ENCODE measurements at regions not wholly inside any gene's neighbourhood (a gene's known extent, or its start where the extent isn't known, plus 50 kb on each side); places are given as distances from the start of the nearest gene placed in this dataset.

DNA sequence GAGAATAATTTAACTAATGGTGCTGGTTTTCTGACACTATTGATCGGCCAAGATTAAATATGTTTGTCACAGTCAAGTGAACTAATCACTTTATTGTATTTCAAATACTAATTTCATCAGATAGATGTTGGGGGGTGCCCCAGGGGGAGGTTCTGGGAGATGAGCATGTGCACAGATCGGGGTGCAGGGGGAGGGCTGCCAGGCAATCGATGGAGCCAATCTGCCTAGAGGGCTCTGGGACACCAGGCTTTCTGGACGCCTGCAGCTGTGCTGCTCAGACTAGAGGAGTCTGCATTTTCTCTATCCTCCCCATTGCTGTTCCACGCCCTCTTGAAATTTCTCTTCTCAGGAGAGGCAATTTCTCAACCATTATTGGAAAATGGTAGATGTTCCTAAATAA, 100.0 kb upstream of the ALDH1B1 start:
- H3K9ac ChIP-seq (ENCODE audit: low read depth in 1 of 2, low read length in 2 of 2), result no peak overlapping the region
- no peaks in the 10 kb centered on the region for H3K9me3 ChIP-seq (ENCODE audit: control insufficient read depth in 4 of 4, low read length in 3 of 4)
- TF ChIP-seq, protein P1, sequence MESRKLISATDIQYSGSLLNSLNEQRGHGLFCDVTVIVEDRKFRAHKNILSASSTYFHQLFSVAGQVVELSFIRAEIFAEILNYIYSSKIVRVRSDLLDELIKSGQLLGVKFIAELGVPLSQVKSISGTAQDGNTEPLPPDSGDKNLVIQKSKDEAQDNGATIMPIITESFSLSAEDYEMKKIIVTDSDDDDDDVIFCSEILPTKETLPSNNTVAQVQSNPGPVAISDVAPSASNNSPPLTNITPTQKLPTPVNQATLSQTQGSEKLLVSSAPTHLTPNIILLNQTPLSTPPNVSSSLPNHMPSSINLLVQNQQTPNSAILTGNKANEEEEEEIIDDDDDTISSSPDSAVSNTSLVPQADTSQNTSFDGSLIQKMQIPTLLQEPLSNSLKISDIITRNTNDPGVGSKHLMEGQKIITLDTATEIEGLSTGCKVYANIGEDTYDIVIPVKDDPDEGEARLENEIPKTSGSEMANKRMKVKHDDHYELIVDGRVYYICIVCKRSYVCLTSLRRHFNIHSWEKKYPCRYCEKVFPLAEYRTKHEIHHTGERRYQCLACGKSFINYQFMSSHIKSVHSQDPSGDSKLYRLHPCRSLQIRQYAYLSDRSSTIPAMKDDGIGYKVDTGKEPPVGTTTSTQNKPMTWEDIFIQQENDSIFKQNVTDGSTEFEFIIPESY (IDR thresholded peaks at IDR 0.05), result no peak
- no peak for TF ChIP-seq FOXA1 (IDR thresholded peaks at IDR 0.05)
- TF ChIP-seq JUND (IDR thresholded peaks at IDR 0.05), result no peak
- no peak for TF ChIP-seq TAF1 (conservative IDR thresholded peaks at IDR 0.05)
- no peak for TF ChIP-seq CTCF (IDR thresholded peaks at IDR 0.05; ENCODE audit: low read depth, low read length, missing input control)
- TF ChIP-seq NR2F2 (IDR thresholded peaks at IDR 0.05), result no peak
- no peak for TF ChIP-seq YY1 (IDR thresholded peaks at IDR 0.05)
- no peak for TF ChIP-seq RAD21 (IDR thresholded peaks at IDR 0.05)
- no peak for TF ChIP-seq FOXA2 (IDR thresholded peaks at IDR 0.05)
- no peak for TF ChIP-seq MAX (IDR thresholded peaks at IDR 0.05)
- TF ChIP-seq HNF4A (conservative IDR thresholded peaks at IDR 0.05), result no peak
- TF ChIP-seq ATF3 (IDR thresholded peaks at IDR 0.05), result no peak
- no peak for TF ChIP-seq RXRA (IDR thresholded peaks at IDR 0.05)
- no peak for TF ChIP-seq REST (IDR thresholded peaks at IDR 0.05)
- TF ChIP-seq EGR1 (IDR thresholded peaks at IDR 0.05; ENCODE audit: low read depth in 2 of 2), result no peak
- TF ChIP-seq HNF4G (IDR thresholded peaks at IDR 0.05), result no peak
- no peaks in the 10 kb centered on the region for H3K36me3 ChIP-seq (ENCODE audit: control insufficient read depth in 4 of 4, insufficient read depth in 3 of 4, low read depth in 1 of 4, low read length in 3 of 4)
- no peak overlapping the region for H3K27ac ChIP-seq (ENCODE audit: low read depth in 1 of 2, low read length in 2 of 2)
- no peak for DNase-seq (ENCODE audit: low spot score)
- no peaks in the 10 kb centered on the region for H3K4me1 ChIP-seq (ENCODE audit: control insufficient read depth in 4 of 4, insufficient read depth in 4 of 4, low read length in 3 of 4)
- H3K27me3 ChIP-seq (ENCODE audit: control insufficient read depth in 4 of 4, insufficient read depth in 4 of 4, low read length in 3 of 4), result no peaks in the 10 kb centered on the region
- H3K4me3 ChIP-seq (ENCODE audit: low read depth in 1 of 3, low read length in 3 of 3), result no peak overlapping the region
- 86% methylated on average over 5 of the region's 5 CpGs for WGBS

GRCh38 chr9:38289866-38290245, 102.6 kb upstream of the ALDH1B1 start:
- no peaks in the 10 kb centered on the region for H3K36me3 ChIP-seq (ENCODE audit: control insufficient read depth in 4 of 4, insufficient read depth in 3 of 4, low read depth in 1 of 4, low read length in 3 of 4)
- H3K27ac ChIP-seq (ENCODE audit: low read depth in 1 of 2, low read length in 2 of 2), result no peak overlapping the region
- no peak for TF ChIP-seq GABPA (IDR thresholded peaks at IDR 0.05 in 1 of 2, conservative IDR thresholded peaks at IDR 0.05 in 1 of 2)
- TF ChIP-seq NR2F2 (IDR thresholded peaks at IDR 0.05), result no peak
- no peak for TF ChIP-seq EGR1 (IDR thresholded peaks at IDR 0.05; ENCODE audit: low read depth in 2 of 2)
- TF ChIP-seq TAF1 (conservative IDR thresholded peaks at IDR 0.05), result no peak
- no peak for TF ChIP-seq FOXA2 (IDR thresholded peaks at IDR 0.05)
- no peak for TF ChIP-seq YY1 (IDR thresholded peaks at IDR 0.05)
- TF ChIP-seq CTCF (IDR thresholded peaks at IDR 0.05; ENCODE audit: low read depth, low read length, missing input control), result no peak
- TF ChIP-seq JUND (IDR thresholded peaks at IDR 0.05), result no peak
- no peak for TF ChIP-seq ATF3 (IDR thresholded peaks at IDR 0.05)
- no peak for TF ChIP-seq HNF4A (conservative IDR thresholded peaks at IDR 0.05)
- no peak for TF ChIP-seq MAX (IDR thresholded peaks at IDR 0.05)
- no peak for TF ChIP-seq FOXA1 (IDR thresholded peaks at IDR 0.05)
- no peak for TF ChIP-seq SP1 (IDR thresholded peaks at IDR 0.05)
- no peak for TF ChIP-seq HNF4G (IDR thresholded peaks at IDR 0.05)
- no peak for TF ChIP-seq RAD21 (IDR thresholded peaks at IDR 0.05)
- H3K9ac ChIP-seq (ENCODE audit: low read depth in 1 of 2, low read length in 2 of 2), result no peak overlapping the region
- no peaks in the 10 kb centered on the region for H3K9me3 ChIP-seq (ENCODE audit: control insufficient read depth in 4 of 4, low read length in 3 of 4)
- no peak overlapping the region for H3K4me3 ChIP-seq (ENCODE audit: low read depth in 1 of 3, low read length in 3 of 3)
- DNase-seq (ENCODE audit: low spot score), result no peak
- 91% methylated on average over 11 of the region's 11 CpGs for WGBS
- H3K4me1 ChIP-seq (ENCODE audit: control insufficient read depth in 4 of 4, insufficient read depth in 4 of 4, low read length in 3 of 4), result no peaks in the 10 kb centered on the region
- H3K27me3 ChIP-seq (ENCODE audit: control insufficient read depth in 4 of 4, insufficient read depth in 4 of 4, low read length in 3 of 4), result no peaks in the 10 kb centered on the region

All from liver (tissue), 8 donors.